OCI-LY1 (cell line): ENCODE measurements at regions not wholly inside any gene's neighbourhood (a gene's known extent, or its start where the extent isn't known, plus 50 kb on each side); places are given as distances from the start of the nearest gene placed in this dataset.

ENCODE experiments used
- CTCF ChIP-seq: fragments of 200-600 bp; sonication (generic), shearing (Covaris generic); IDR thresholded peaks from 2 replicates; pipeline ENCODE4 v1.5.1; 2017; ENCODE audit warnings: mild to moderate bottlenecking, antibody characterized with exemption, low read length, moderate library complexity, mixed read lengths
- EZH2 ChIP-seq: fragments of 200-600 bp; sonication (generic), shearing (Covaris generic); IDR thresholded peaks from 2 replicates; pipeline ENCODE4 v1.8.0; 2017; ENCODE audit warnings: borderline replicate concordance, mixed run types, mild to moderate bottlenecking, antibody characterized with exemption, low read length, moderate library complexity, mixed read lengths

DNA sequence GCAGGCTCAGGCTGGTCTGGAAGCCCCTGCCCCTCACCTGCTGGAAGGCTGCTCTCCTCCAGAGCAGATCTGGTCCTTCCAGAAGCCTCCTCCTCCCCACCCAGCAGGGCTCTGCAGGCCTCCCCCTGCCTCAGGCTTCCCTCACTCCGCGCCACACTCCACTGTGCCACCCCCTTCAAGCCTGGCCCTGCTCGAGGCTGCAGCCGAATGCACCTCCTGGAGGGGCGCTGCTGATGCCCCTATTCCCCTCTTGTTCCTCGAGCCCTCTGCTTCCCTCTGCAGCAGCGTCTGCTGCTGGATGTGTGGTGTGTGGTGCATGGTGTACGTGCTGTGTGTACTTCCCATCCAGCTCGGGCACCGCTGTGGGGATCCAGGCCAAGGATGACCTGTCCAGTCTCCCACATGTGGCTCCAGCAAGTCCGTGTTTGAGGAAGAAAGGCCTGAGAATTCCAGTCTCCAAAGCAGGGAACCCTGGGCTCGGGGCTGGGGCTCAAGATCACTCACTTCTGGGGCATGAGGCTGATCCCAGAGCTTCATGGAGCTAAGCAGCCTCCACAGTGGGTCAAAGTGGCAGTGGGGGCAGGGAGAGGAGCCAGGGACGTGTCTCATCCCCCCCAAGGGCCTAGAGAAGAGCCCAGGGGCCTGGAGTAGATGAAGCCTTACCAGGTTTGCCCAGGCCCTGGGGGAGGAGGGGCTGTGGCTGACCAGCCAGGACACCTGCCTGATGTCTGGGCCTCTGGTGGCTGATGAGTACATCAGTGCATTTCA, 136.0 kb upstream of the C14orf180 start:
- no peak for TF ChIP-seq EZH2
- TF ChIP-seq CTCF: no peak
